ENCODE measurements at regions not wholly inside any gene's neighbourhood (a gene's known extent, or its start where the extent isn't known, plus 50 kb on each side); places are given as distances from the start of the nearest gene placed in this dataset.

- ChIA-PET CTCF (interaction anchor here (1.0 kb wide), 1 partner anchor 14 kb away, joined by 6 read pairs; no protein-coding TSS in a partner anchor), POLR2A (ENCODE audit: low non-redundant PET) (no interaction called here)
- no peak for TF ChIP-seq CTCF (conservative IDR thresholded peaks at IDR 0.05; ENCODE audit: low read depth)
- no peak overlapping the region for H3K27ac ChIP-seq
- DNase-seq (ENCODE audit: low spot score): no peak
Observed at GRCh38 chr16:87163637-87164036, 153.6 kb downstream of the C16orf95 start.

- H3K27ac ChIP-seq: no peak overlapping the region
- POLR2A ChIA-PET (ENCODE audit: low non-redundant PET): no interaction called here
- TF ChIP-seq CTCF (conservative IDR thresholded peaks at IDR 0.05; ENCODE audit: low read depth): no peak
- CTCF ChIA-PET: interaction anchor here (0.7 kb wide), 1 partner anchor 1333 kb away, joined by 3 read pairs; no protein-coding TSS in a partner anchor
- no peak for DNase-seq (ENCODE audit: low spot score)
Observed at GRCh38 chr16:87165151-87165550, 152.0 kb downstream of the C16orf95 start.

- ChIA-PET CTCF (interaction anchor here (0.7 kb wide), 1 partner anchor 1332 kb away, joined by 3 read pairs; no protein-coding TSS in a partner anchor), POLR2A (ENCODE audit: low non-redundant PET) (no interaction called here)
- no peak for TF ChIP-seq CTCF (conservative IDR thresholded peaks at IDR 0.05; ENCODE audit: low read depth)
- no peak overlapping the region for H3K27ac ChIP-seq
- no peak for DNase-seq (ENCODE audit: low spot score)
Observed at GRCh38 chr16:87165885-87166284, 151.3 kb downstream of the C16orf95 start.

- CTCF ChIA-PET: no interaction called here
- POLR2A ChIA-PET (ENCODE audit: low non-redundant PET): no interaction called here
- TF ChIP-seq CTCF (conservative IDR thresholded peaks at IDR 0.05; ENCODE audit: low read depth): no peak
- no peak overlapping the region for H3K27ac ChIP-seq
- no peak for DNase-seq (ENCODE audit: low spot score)
Observed at GRCh38 chr16:87166321-87166720, 150.9 kb downstream of the C16orf95 start.

- POLR2A ChIA-PET (ENCODE audit: low non-redundant PET): no interaction called here
- H3K27ac ChIP-seq: no peak overlapping the region
- CTCF ChIA-PET: no interaction called here
- TF ChIP-seq CTCF (conservative IDR thresholded peaks at IDR 0.05; ENCODE audit: low read depth): no peak
- DNase-seq (ENCODE audit: low spot score): no peak
Observed at GRCh38 chr16:87166934-87167333, 150.3 kb downstream of the C16orf95 start.

- DNase-seq (ENCODE audit: low spot score): no peak
- TF ChIP-seq CTCF (conservative IDR thresholded peaks at IDR 0.05; ENCODE audit: low read depth): no peak
- no peak overlapping the region for H3K27ac ChIP-seq
- CTCF ChIA-PET: no interaction called here
- POLR2A ChIA-PET (ENCODE audit: low non-redundant PET): no interaction called here
Observed at GRCh38 chr16:87169509-87169995, 147.6 kb downstream of the C16orf95 start.

GRCh38 chr16:87170310-87170709 is 146.9 kb downstream of the C16orf95 start:
- H3K27ac ChIP-seq: no peak overlapping the region
- POLR2A ChIA-PET (ENCODE audit: low non-redundant PET): no interaction called here
- CTCF ChIA-PET: no interaction called here
- TF ChIP-seq CTCF (conservative IDR thresholded peaks at IDR 0.05; ENCODE audit: low read depth): no peak
- no peak for DNase-seq (ENCODE audit: low spot score)

Data from RWPE1 (cell line).